ENCODE measurements at regions not wholly inside any gene's neighbourhood (a gene's known extent, or its start where the extent isn't known, plus 50 kb on each side); places are given as distances from the start of the nearest gene placed in this dataset.
"Not testable (repeated sequence)": the region's sequence is repeated elsewhere in the genome, so short reads cannot be mapped to it uniquely, and the experiment has no call there.

- TF ChIP-seq POLR2A (IDR thresholded peaks at IDR 0.05; ENCODE audit: low read depth, low read length): no peak
- no peak for DNase-seq (ENCODE audit: insufficient read length, low spot score)
- no peak for FAIRE-seq
These were observed 176.7 kb downstream of the ABCC12 start for GRCh38 chr16:47979164-47979520.

GRCh38 chr16:47978491-47979163 is 177.2 kb downstream of the ABCC12 start:
- FAIRE-seq (no peak), DNase-seq (ENCODE audit: insufficient read length, low spot score) (no peak)
- no peak for TF ChIP-seq POLR2A (IDR thresholded peaks at IDR 0.05; ENCODE audit: low read depth, low read length)

GRCh38 chr16:47977802-47978201 is 178.0 kb downstream of the ABCC12 start:
- FAIRE-seq: no peak
- no peak for TF ChIP-seq POLR2A (IDR thresholded peaks at IDR 0.05; ENCODE audit: low read depth, low read length)
- DNase-seq (ENCODE audit: insufficient read length, low spot score): no peak

GRCh38 chr16:47976636-47977210 is 179.1 kb downstream of the ABCC12 start:
- FAIRE-seq (no peak), DNase-seq (ENCODE audit: insufficient read length, low spot score) (no peak)
- no peak for TF ChIP-seq POLR2A (IDR thresholded peaks at IDR 0.05; ENCODE audit: low read depth, low read length)

GRCh38 chr16:47974971-47975370 is 180.8 kb downstream of the ABCC12 start:
- not testable (repeated sequence) for DNase-seq (ENCODE audit: insufficient read length, low spot score); FAIRE-seq

- TF ChIP-seq POLR2A (IDR thresholded peaks at IDR 0.05; ENCODE audit: low read depth, low read length): no peak
- no peak for DNase-seq (ENCODE audit: insufficient read length, low spot score)
- no peak for FAIRE-seq
These were observed 182.2 kb downstream of the ABCC12 start for GRCh38 chr16:47973552-47973951.

GRCh38 chr16:47972246-47972985 is 183.4 kb downstream of the ABCC12 start:
- DNase-seq (ENCODE audit: insufficient read length, low spot score) (no peak), FAIRE-seq (no peak)
- TF ChIP-seq POLR2A (IDR thresholded peaks at IDR 0.05; ENCODE audit: low read depth, low read length): no peak

- no peak for TF ChIP-seq POLR2A (IDR thresholded peaks at IDR 0.05; ENCODE audit: low read depth, low read length)
- DNase-seq (ENCODE audit: insufficient read length, low spot score): no peak
- no peak for FAIRE-seq
These were observed 184.6 kb downstream of the ABCC12 start for GRCh38 chr16:47971225-47971624.

GRCh38 chr16:47970291-47970931 is 185.4 kb downstream of the ABCC12 start:
- DNase-seq (ENCODE audit: insufficient read length, low spot score) (no peak), FAIRE-seq (peak; percentile 27)
- no peak for TF ChIP-seq POLR2A (IDR thresholded peaks at IDR 0.05; ENCODE audit: low read depth, low read length)

GRCh38 chr16:47967374-47967773 is 188.4 kb downstream of the ABCC12 start:
- no peak for FAIRE-seq

GRCh38 chr16:47966325-47966724 is 189.5 kb downstream of the ABCC12 start:
- no peak for FAIRE-seq
- DNase-seq (ENCODE audit: insufficient read length, low spot score): no peak

More at GRCh38 chr16:47967374-47967773, 188.4 kb downstream of the ABCC12 start:
- TF ChIP-seq POLR2A (IDR thresholded peaks at IDR 0.05; ENCODE audit: low read depth, low read length): no peak
- no peak for DNase-seq (ENCODE audit: insufficient read length, low spot score)

GRCh38 chr16:47965439-47965838 is 190.4 kb downstream of the ABCC12 start:
- FAIRE-seq: no peak
- TF ChIP-seq POLR2A (IDR thresholded peaks at IDR 0.05; ENCODE audit: low read depth, low read length): no peak

More at GRCh38 chr16:47966325-47966724, 189.5 kb downstream of the ABCC12 start:
- TF ChIP-seq POLR2A (IDR thresholded peaks at IDR 0.05; ENCODE audit: low read depth, low read length): no peak

GRCh38 chr16:47958726-47959125 is 197.1 kb downstream of the ABCC12 start:
- FAIRE-seq: no peak
- TF ChIP-seq POLR2A (IDR thresholded peaks at IDR 0.05; ENCODE audit: low read depth, low read length): no peak

More at GRCh38 chr16:47965439-47965838, 190.4 kb downstream of the ABCC12 start:
- DNase-seq (ENCODE audit: insufficient read length, low spot score): no peak

GRCh38 chr16:47956916-47957315 is 198.9 kb downstream of the ABCC12 start:
- TF ChIP-seq POLR2A (IDR thresholded peaks at IDR 0.05; ENCODE audit: low read depth, low read length): no peak
- FAIRE-seq: no peak
- DNase-seq (ENCODE audit: insufficient read length, low spot score): no peak

More at GRCh38 chr16:47958726-47959125, 197.1 kb downstream of the ABCC12 start:
- DNase-seq (ENCODE audit: insufficient read length, low spot score): no peak
